H1 (cell line): ENCODE measurements at regions not wholly inside any gene's neighbourhood (a gene's known extent, or its start where the extent isn't known, plus 50 kb on each side); places are given as distances from the start of the nearest gene placed in this dataset.

Experiments used
- CTCF ChIA-PET: fragments of 300-600 bp; sonication (Branson Sonifier 250); formaldehyde crosslinking; loops from one replicate; lab custom pipeline; 2021; ENCODE audit not compliant: partially characterized antibody; lab: Charles Lee
- POLR2A ChIA-PET: fragments of 300-600 bp; sonication (Branson Sonifier 250); formaldehyde crosslinking; loops from one replicate; lab custom pipeline; 2021; ENCODE audit warnings: inconsistent platforms; ENCODE audit not compliant: partially characterized antibody; lab: Charles Lee
- DNase-seq, 2 experiments: peaks; one replicate each; pipeline versions ENCODE4 v3.0.0 to v3.0.0-alpha.2; 2010 to 2022; ENCODE audit warnings: low spot score in 2 of 2, low read depth in 1 of 2, mixed read lengths in 1 of 2
- FAIRE-seq: peaks from 2 replicates; lab custom pipeline; 2011; peaks lifted over from hg19 to GRCh38; lab: Jason Lieb, UNC
- H2AFZ ChIP-seq: 2 replicates; pipeline ENCODE4 v1.8.1; 2012; ENCODE audit warnings: low read length, inconsistent platforms
- H2AK5ac ChIP-seq: 2 replicates; pipeline ENCODE4 v1.6.1; 2013; ENCODE audit warnings: low read depth, low read length
- H2BK120ac ChIP-seq: replicated peaks from 2 replicates; pipeline ENCODE3; 2013; ENCODE audit warnings: low read depth, low read length, inconsistent platforms
- H2BK12ac ChIP-seq: 2 replicates; pipeline ENCODE4 v1.6.1; 2013; ENCODE audit warnings: low read depth, low read length
- H2BK15ac ChIP-seq: 2 replicates; pipeline ENCODE4 v1.6.1; 2013; ENCODE audit warnings: low read length
- H2BK20ac ChIP-seq: 2 replicates; pipeline ENCODE4 v1.6.1; 2013; ENCODE audit warnings: low read length
- H2BK5ac ChIP-seq: 2 replicates; pipeline ENCODE4 v1.6.1; 2013; ENCODE audit warnings: low read depth, low read length
- H3K14ac ChIP-seq: 2 replicates; pipeline ENCODE4 v1.6.1; 2013; ENCODE audit warnings: inconsistent platforms; ENCODE audit not compliant: insufficient read length
- H3K18ac ChIP-seq: 2 replicates; pipeline ENCODE4 v1.6.1; 2013; ENCODE audit warnings: low read length; ENCODE audit errors: extremely low read depth
- H3K23ac ChIP-seq: 2 replicates; pipeline ENCODE4 v1.6.1; 2013; ENCODE audit warnings: inconsistent platforms; ENCODE audit not compliant: insufficient read length
- H3K23me2 ChIP-seq: 2 replicates; pipeline ENCODE4 v1.6.1; 2013; ENCODE audit warnings: low read depth, low read length
- H3K27ac ChIP-seq: 2 replicates; pipeline ENCODE4 v1.6.1; 2011; ENCODE audit warnings: low read depth, low read length, inconsistent platforms
- H3K27me3 ChIP-seq, 4 experiments: replicated peaks in 1 of 4; 1 replicate in 1 of 4; 2 replicates in 3 of 4; pipeline versions ENCODE4 v1.6.1 to v1.8.1; 2011 to 2013; ENCODE audit warnings: low read length in 3 of 4, mild to moderate bottlenecking in 3 of 4, inconsistent platforms in 2 of 4, mixed read lengths in 2 of 4, moderate library complexity in 1 of 4; ENCODE audit not compliant: control insufficient read depth in 3 of 4, insufficient read depth in 3 of 4; ENCODE audit errors: extremely low read depth in 1 of 4
- H3K36me3 ChIP-seq, 4 experiments: 2 replicates each; pipeline versions ENCODE4 v1.6.1 to v1.8.1; 2011 to 2013; ENCODE audit warnings: mild to moderate bottlenecking in 4 of 4, low read length in 3 of 4, moderate library complexity in 2 of 4, control low read depth in 1 of 4, inconsistent platforms in 1 of 4; ENCODE audit not compliant: insufficient read depth in 4 of 4, control insufficient read depth in 2 of 4
- H3K4ac ChIP-seq: replicated peaks from 2 replicates; pipeline ENCODE3; 2013; ENCODE audit warnings: low read length, low read depth, mixed read lengths, inconsistent platforms; ENCODE audit not compliant: insufficient read length
- H3K4me1 ChIP-seq, 4 experiments: replicated peaks in 1 of 4; 1 replicate in 1 of 4; 2 replicates in 3 of 4; pipeline versions ENCODE4 v1.6.1 to v1.8.1; 2011 to 2013; ENCODE audit warnings: low read length in 3 of 4, inconsistent platforms in 2 of 4, mixed read lengths in 1 of 4; ENCODE audit not compliant: insufficient read depth in 4 of 4, control insufficient read depth in 3 of 4
- H3K4me2 ChIP-seq, 2 experiments: 2 replicates each; pipeline versions ENCODE4 v1.6.1 to v1.8.1; 2011 to 2013; ENCODE audit warnings: low read depth in 2 of 2, low read length in 2 of 2, control low read depth in 1 of 2, inconsistent platforms in 1 of 2, mild to moderate bottlenecking in 1 of 2; ENCODE audit not compliant: insufficient read depth in 1 of 2
- H3K4me3 ChIP-seq, 4 experiments: fragments of 200-600, 300-600 bp in 1 of 4; sonication (generic), shearing (Covaris generic), sonication (Bioruptor Twin) in 1 of 4; 2 replicates each; pipeline versions ENCODE4 v1.5.1 to v1.8.1; 2011 to 2016; ENCODE audit warnings: low read length in 4 of 4, low read depth in 3 of 4, control low read depth in 2 of 4, inconsistent platforms in 2 of 4, mild to moderate bottlenecking in 2 of 4, mixed read lengths in 1 of 4, moderate library complexity in 1 of 4; ENCODE audit not compliant: insufficient read depth in 2 of 4; ENCODE audit errors: extremely low read depth in 1 of 4
- H3K56ac ChIP-seq: replicated peaks from 2 replicates; pipeline ENCODE3; 2013; ENCODE audit warnings: low read depth, mild to moderate bottlenecking, mixed read lengths, low read length, inconsistent platforms; ENCODE audit not compliant: insufficient read length
- H3K79me1 ChIP-seq: 2 replicates; pipeline ENCODE4 v1.6.1; 2013; ENCODE audit warnings: low read depth, low read length, control low read depth
- H3K79me2 ChIP-seq, 2 experiments: 2 replicates each; pipeline versions ENCODE4 v1.6.1 to v1.8.1; 2012 to 2013; ENCODE audit warnings: low read length in 2 of 2, mild to moderate bottlenecking in 2 of 2, inconsistent platforms in 1 of 2; ENCODE audit not compliant: insufficient read depth in 2 of 2, control insufficient read depth in 1 of 2
- H3K9ac ChIP-seq, 4 experiments: replicated peaks in 1 of 4; 1 replicate in 1 of 4; 2 replicates in 3 of 4; pipeline versions ENCODE4 v1.6.1 to v1.8.1; 2011 to 2013; ENCODE audit warnings: low read depth in 3 of 4, low read length in 3 of 4, control low read depth in 2 of 4, mild to moderate bottlenecking in 2 of 4, moderate library complexity in 2 of 4, inconsistent platforms in 1 of 4; ENCODE audit errors: extremely low read depth in 1 of 4
- H3K9me3 ChIP-seq, 2 experiments: 2 replicates each; pipeline versions ENCODE4 v1.6.1 to v1.8.1; 2012 to 2013; ENCODE audit warnings: mild to moderate bottlenecking in 2 of 2, moderate library complexity in 2 of 2, control low read depth in 1 of 2, inconsistent platforms in 1 of 2, low read depth in 1 of 2, low read length in 1 of 2, mixed read lengths in 1 of 2; ENCODE audit not compliant: insufficient read depth in 2 of 2
- H4K20me1 ChIP-seq, 2 experiments: replicated peaks in 1 of 2; 2 replicates each; pipeline versions ENCODE3 to v1.8.1; 2011 to 2013; ENCODE audit warnings: inconsistent platforms in 2 of 2, low read length in 2 of 2, mild to moderate bottlenecking in 1 of 2; ENCODE audit not compliant: insufficient read depth in 2 of 2, control insufficient read depth in 1 of 2
- H4K5ac ChIP-seq: 2 replicates; pipeline ENCODE4 v1.6.1; 2013; ENCODE audit warnings: low read length, low read depth, mixed read lengths, inconsistent platforms; ENCODE audit not compliant: insufficient read length
- H4K8ac ChIP-seq: 2 replicates; pipeline ENCODE4 v1.8.0; 2013; ENCODE audit warnings: mild to moderate bottlenecking, moderate library complexity, low read length, inconsistent platforms; ENCODE audit not compliant: insufficient read depth; ENCODE audit errors: extremely low read depth
- H4K91ac ChIP-seq: replicated peaks from 2 replicates; pipeline ENCODE3; 2013; ENCODE audit warnings: low read length, mixed read lengths, inconsistent platforms; ENCODE audit not compliant: insufficient read length
- BACH1 ChIP-seq: IDR thresholded peaks from 2 replicates; pipeline ENCODE4 v1.6.1; 2012; ENCODE audit warnings: low read length, improper control_type of control experiment
- CREB1 ChIP-seq: IDR thresholded peaks from 2 replicates; pipeline ENCODE4 v1.6.1; 2012; ENCODE audit warnings: inconsistent platforms
- KDM1A ChIP-seq: fragments of 200-600, 300-600 bp; sonication (generic); IDR thresholded peaks from 2 replicates; pipeline ENCODE4 v1.7.1; 2016; ENCODE audit warnings: mild to moderate bottlenecking, low read length, borderline replicate concordance
- MAFK ChIP-seq: IDR thresholded peaks from 2 replicates; pipeline ENCODE4 v1.6.1; 2012; ENCODE audit warnings: low read depth, mild to moderate bottlenecking, improper control_type of control experiment, low read length
- NRF1 ChIP-seq: IDR thresholded peaks from 2 replicates; pipeline ENCODE4 v1.6.1; 2011; ENCODE audit warnings: mild to moderate bottlenecking, low read depth, low read length, improper control_type of control experiment
- RXRA ChIP-seq: IDR thresholded peaks from 2 replicates; pipeline ENCODE4 v1.6.1; 2011; ENCODE audit warnings: low read depth, mild to moderate bottlenecking, low read length, moderate library complexity; ENCODE audit not compliant: insufficient read depth
- SIN3A ChIP-seq, 2 experiments: IDR thresholded peaks in 1 of 2; conservative IDR thresholded peaks in 1 of 2; 2 replicates each; pipeline ENCODE4 v1.6.1; 2011 to 2012; ENCODE audit warnings: low read length in 2 of 2, improper control_type of control experiment in 1 of 2, low read depth in 1 of 2, mild to moderate bottlenecking in 1 of 2
- SRF ChIP-seq: IDR thresholded peaks from 2 replicates; pipeline ENCODE4 v1.6.1; 2011; ENCODE audit warnings: mild to moderate bottlenecking, low read depth, low read length, moderate library complexity
- TAF7 ChIP-seq: optimal IDR thresholded peaks from 2 replicates; pipeline ENCODE3; 2011; ENCODE audit warnings: low read depth, mild to moderate bottlenecking, inconsistent platforms, low read length, moderate library complexity, borderline replicate concordance
- WGBS, 2 experiments: shearing (Covaris generic) in 1 of 2; methylation state at CpG; one replicate each; pipeline versions ENCODE4 v1.1.6 to v1.1.7; 2013 to 2015; ENCODE audit warnings: low lambda C conversion rate in 2 of 2, mixed read lengths in 2 of 2, inconsistent platforms in 1 of 2, low coverage in 1 of 2, missing lambda C conversion rate in 1 of 2; ENCODE audit not compliant: insufficient replicate concordance in 2 of 2, insufficient coverage in 1 of 2, insufficient read length in 1 of 2; ENCODE audit errors: extremely low coverage in 1 of 2, missing lambda C conversion rate in 1 of 2; 5-methylcytosine and 5-hydroxymethylcytosine counted together
- TF ChIP-seq, protein P1 (sequence below), 3 experiments: IDR thresholded peaks; 1 replicate in 2 of 3; 2 replicates in 1 of 3; pipeline versions ENCODE4 v1.5.1 to v1.6.1; 2011; ENCODE audit warnings: low read length in 3 of 3, mild to moderate bottlenecking in 3 of 3, inconsistent platforms in 2 of 3, low read depth in 1 of 3, moderate library complexity in 1 of 3; ENCODE audit not compliant: insufficient read depth in 1 of 3; ENCODE audit errors: control extremely low read depth in 1 of 3
- TF ChIP-seq, protein P2 (sequence below): IDR thresholded peaks from 2 replicates; pipeline ENCODE4 v1.6.1; 2012; ENCODE audit warnings: low read length, inconsistent platforms

DNA sequence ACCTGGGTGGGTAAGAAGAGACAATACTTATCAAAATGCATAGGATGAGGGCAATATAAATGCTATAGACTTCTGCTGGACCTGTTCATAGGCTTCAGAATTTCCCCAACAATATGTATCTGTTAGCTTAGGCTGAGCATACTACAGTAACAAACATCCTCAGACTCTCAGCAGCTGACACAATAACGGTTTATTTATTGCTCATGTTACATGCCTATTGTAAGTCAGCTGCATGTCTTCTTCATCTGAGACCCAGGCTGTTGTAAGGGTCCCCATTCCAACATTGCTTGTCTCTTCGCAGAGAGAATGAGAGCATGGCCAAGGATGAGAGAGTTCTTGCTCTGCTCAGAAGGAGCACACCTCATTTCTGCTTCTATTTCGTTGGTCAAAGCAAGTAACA, 150.7 kb downstream of the TMEM200C start:
- Histone ChIP-seq H3K79me2 (no peaks in the 10 kb centered on the region), H2BK12ac (no peak overlapping the region), H4K20me1 (no peaks in the 10 kb centered on the region), H3K4me1 (no peaks in the 10 kb centered on the region), H3K23me2 (no peaks in the 10 kb centered on the region), H4K91ac (no peak overlapping the region), H2BK120ac (no peak overlapping the region), H3K27me3 (no peaks in the 10 kb centered on the region), H2BK20ac (no peak overlapping the region), H3K79me1 (no peaks in the 10 kb centered on the region), H2AFZ (no peak overlapping the region), H3K9me3 (no peaks in the 10 kb centered on the region), H3K14ac (no peak overlapping the region), H3K36me3 (no peaks in the 10 kb centered on the region), H4K5ac (no peak overlapping the region), H3K27ac (no peak overlapping the region), H3K18ac (no peak overlapping the region), H3K4me3 (no peak overlapping the region), H3K9ac (no peak overlapping the region), H2BK15ac (no peak overlapping the region), H3K23ac (no peak overlapping the region), H3K56ac (no peak overlapping the region), H3K4me2 (no peak overlapping the region), H4K8ac (no peak overlapping the region), H2BK5ac (no peak overlapping the region), H3K4ac (no peak overlapping the region), H2AK5ac (no peak overlapping the region)
- WGBS, 2 experiments, result 80% methylated on average over 3 of the region's 3 CpGs; no CpG with 5 or more reads in 1 of the 2 experiments
- POLR2A ChIA-PET, result no interaction called here
- DNase-seq (no peak), FAIRE-seq (no peak)
- CTCF ChIA-PET, result interaction anchor here (1.0 kb wide), 2 partner anchors 56 to 124 kb away, joined by 4 read pairs; no protein-coding TSS in a partner anchor
- TF ChIP-seq, protein P1, sequence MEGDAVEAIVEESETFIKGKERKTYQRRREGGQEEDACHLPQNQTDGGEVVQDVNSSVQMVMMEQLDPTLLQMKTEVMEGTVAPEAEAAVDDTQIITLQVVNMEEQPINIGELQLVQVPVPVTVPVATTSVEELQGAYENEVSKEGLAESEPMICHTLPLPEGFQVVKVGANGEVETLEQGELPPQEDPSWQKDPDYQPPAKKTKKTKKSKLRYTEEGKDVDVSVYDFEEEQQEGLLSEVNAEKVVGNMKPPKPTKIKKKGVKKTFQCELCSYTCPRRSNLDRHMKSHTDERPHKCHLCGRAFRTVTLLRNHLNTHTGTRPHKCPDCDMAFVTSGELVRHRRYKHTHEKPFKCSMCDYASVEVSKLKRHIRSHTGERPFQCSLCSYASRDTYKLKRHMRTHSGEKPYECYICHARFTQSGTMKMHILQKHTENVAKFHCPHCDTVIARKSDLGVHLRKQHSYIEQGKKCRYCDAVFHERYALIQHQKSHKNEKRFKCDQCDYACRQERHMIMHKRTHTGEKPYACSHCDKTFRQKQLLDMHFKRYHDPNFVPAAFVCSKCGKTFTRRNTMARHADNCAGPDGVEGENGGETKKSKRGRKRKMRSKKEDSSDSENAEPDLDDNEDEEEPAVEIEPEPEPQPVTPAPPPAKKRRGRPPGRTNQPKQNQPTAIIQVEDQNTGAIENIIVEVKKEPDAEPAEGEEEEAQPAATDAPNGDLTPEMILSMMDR (IDR thresholded peaks at IDR 0.05; ENCODE audit: control extremely low read depth in 1 of 3, insufficient read depth in 1 of 3, low read depth in 1 of 3, low read length in 3 of 3), result no peak
- TF ChIP-seq MAFK (no peak), SRF (no peak), RXRA (no peak), NRF1 (no peak), SIN3A (conservative IDR thresholded peaks at IDR 0.05 in 1 of 2, IDR thresholded peaks at IDR 0.05 in 1 of 2; ENCODE audit: low read depth in 1 of 2, low read length in 2 of 2) (no peak), CREB1 (no peak), BACH1 (no peak), KDM1A (no peak), TAF7 (no peak)
- TF ChIP-seq, protein P2, sequence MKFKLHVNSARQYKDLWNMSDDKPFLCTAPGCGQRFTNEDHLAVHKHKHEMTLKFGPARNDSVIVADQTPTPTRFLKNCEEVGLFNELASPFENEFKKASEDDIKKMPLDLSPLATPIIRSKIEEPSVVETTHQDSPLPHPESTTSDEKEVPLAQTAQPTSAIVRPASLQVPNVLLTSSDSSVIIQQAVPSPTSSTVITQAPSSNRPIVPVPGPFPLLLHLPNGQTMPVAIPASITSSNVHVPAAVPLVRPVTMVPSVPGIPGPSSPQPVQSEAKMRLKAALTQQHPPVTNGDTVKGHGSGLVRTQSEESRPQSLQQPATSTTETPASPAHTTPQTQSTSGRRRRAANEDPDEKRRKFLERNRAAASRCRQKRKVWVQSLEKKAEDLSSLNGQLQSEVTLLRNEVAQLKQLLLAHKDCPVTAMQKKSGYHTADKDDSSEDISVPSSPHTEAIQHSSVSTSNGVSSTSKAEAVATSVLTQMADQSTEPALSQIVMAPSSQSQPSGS, result no peak
